ENCODE measurements at regions not wholly inside any gene's neighbourhood (a gene's known extent, or its start where the extent isn't known, plus 50 kb on each side); places are given as distances from the start of the nearest gene placed in this dataset.

GRCh38 chr16:47947723-47948122, 208.1 kb downstream of the ABCC12 start:
- Histone ChIP-seq H2AFZ (ENCODE audit: low read length) (no peak overlapping the region), H2BK20ac (ENCODE audit: low read length) (no peak overlapping the region), H2AK5ac (ENCODE audit: low read depth, low read length) (no peak overlapping the region), H3K9me3 (ENCODE audit: insufficient read depth in 2 of 2, low read depth in 1 of 2, low read length in 1 of 2) (no peaks in the 10 kb centered on the region), H2BK5ac (ENCODE audit: low read depth, low read length) (no peak overlapping the region), H3K23ac (ENCODE audit: insufficient read length) (no peak overlapping the region), H2BK15ac (ENCODE audit: low read length) (no peak overlapping the region), H3K4me2 (ENCODE audit: insufficient read depth in 1 of 2, low read depth in 2 of 2, low read length in 2 of 2) (no peak overlapping the region), H2BK12ac (ENCODE audit: low read depth, low read length) (no peak overlapping the region), H3K18ac (ENCODE audit: extremely low read depth, low read length) (no peak overlapping the region), H4K91ac (replicated peaks; ENCODE audit: insufficient read length, low read length) (no peak overlapping the region), H4K8ac (ENCODE audit: extremely low read depth, insufficient read depth, low read length) (no peak overlapping the region), H3K79me1 (ENCODE audit: low read depth, low read length) (no peaks in the 10 kb centered on the region), H4K5ac (ENCODE audit: insufficient read length, low read depth, low read length) (no peak overlapping the region), H3K36me3 (ENCODE audit: control insufficient read depth in 2 of 4, insufficient read depth in 4 of 4, low read length in 3 of 4) (no peaks in the 10 kb centered on the region), H2BK120ac (replicated peaks; ENCODE audit: low read depth, low read length) (no peak overlapping the region), H3K9ac (replicated peaks in 1 of 4; ENCODE audit: extremely low read depth in 1 of 4, low read depth in 3 of 4, low read length in 3 of 4) (no peak overlapping the region), H4K20me1 (replicated peaks in 1 of 2; ENCODE audit: control insufficient read depth in 1 of 2, insufficient read depth in 2 of 2, low read length in 2 of 2) (no peaks in the 10 kb centered on the region), H3K27ac (ENCODE audit: low read depth, low read length) (no peak overlapping the region), H3K56ac (replicated peaks; ENCODE audit: insufficient read length, low read depth, low read length) (no peak overlapping the region), H3K23me2 (ENCODE audit: low read depth, low read length) (no peaks in the 10 kb centered on the region), H3K79me2 (ENCODE audit: control insufficient read depth in 1 of 2, insufficient read depth in 2 of 2, low read length in 2 of 2) (no peaks in the 10 kb centered on the region), H3K14ac (ENCODE audit: insufficient read length) (no peak overlapping the region), H3K4me3 (ENCODE audit: extremely low read depth in 1 of 4, insufficient read depth in 2 of 4, low read depth in 3 of 4, low read length in 4 of 4) (no peak overlapping the region), H3K4ac (replicated peaks; ENCODE audit: insufficient read length, low read depth, low read length) (no peak overlapping the region), H3K4me1 (replicated peaks in 1 of 4; ENCODE audit: control insufficient read depth in 3 of 4, insufficient read depth in 4 of 4, low read length in 3 of 4) (no peaks in the 10 kb centered on the region; a peak in 1 of 7 replicates), H3K27me3 (replicated peaks in 1 of 4; ENCODE audit: control insufficient read depth in 3 of 4, extremely low read depth in 1 of 4, insufficient read depth in 3 of 4, low read length in 3 of 4) (no peaks in the 10 kb centered on the region)
- TF ChIP-seq JUN (IDR thresholded peaks at IDR 0.05; ENCODE audit: low read depth, low read length) (no peak), KDM5A (IDR thresholded peaks at IDR 0.05; ENCODE audit: low read length) (no peak), RXRA (IDR thresholded peaks at IDR 0.05; ENCODE audit: insufficient read depth, low read depth, low read length) (no peak)
- CTCF ChIA-PET (ENCODE audit: partially characterized antibody), result interaction anchor here (1.0 kb wide), 1 partner anchor 483 kb away, joined by 3 read pairs; no protein-coding TSS in a partner anchor
- no peak for DNase-seq (ENCODE audit: low read depth in 1 of 2, low spot score in 2 of 2)
- WGBS, 2 experiments (ENCODE audit: extremely low coverage in 1 of 2, insufficient coverage in 1 of 2, insufficient read length in 1 of 2, insufficient replicate concordance in 2 of 2, low coverage in 1 of 2, low lambda C conversion rate in 2 of 2, missing lambda C conversion rate in 1 of 2), result 95% methylated on average over 3 of the region's 3 CpGs; no CpG with 5 or more reads in 1 of the 2 experiments
- FAIRE-seq, result no peak
- POLR2A ChIA-PET (ENCODE audit: partially characterized antibody), result no interaction called here
